ENCODE measurements at regions not wholly inside any gene's neighbourhood (a gene's known extent, or its start where the extent isn't known, plus 50 kb on each side); places are given as distances from the start of the nearest gene placed in this dataset.
"Not testable (repeated sequence)": the region's sequence is repeated elsewhere in the genome, so short reads cannot be mapped to it uniquely, and the experiment has no call there.

GRCh38 chr13:22871231-22871630 lies 309.5 kb upstream of the SGCG start:
- DNase-seq = no peak

GRCh38 chr13:22874839-22875238 lies 305.9 kb upstream of the SGCG start:
- no peak for DNase-seq

GRCh38 chr13:22877421-22877820 lies 303.4 kb upstream of the SGCG start:
- DNase-seq = no peak

GRCh38 chr13:22880741-22881720 lies 299.7 kb upstream of the SGCG start:
- no peak for DNase-seq

- not testable (repeated sequence) for DNase-seq
Observed at GRCh38 chr13:22881721-22882608, 298.8 kb upstream of the SGCG start.

- DNase-seq = no peak
Observed at GRCh38 chr13:22883262-22883840, 297.4 kb upstream of the SGCG start.

- no peak for DNase-seq
Observed at GRCh38 chr13:22883956-22884355, 296.8 kb upstream of the SGCG start.

- not testable (repeated sequence) for DNase-seq
Observed at GRCh38 chr13:22886061-22886460, 294.7 kb upstream of the SGCG start.

GRCh38 chr13:22889376-22889775 lies 291.4 kb upstream of the SGCG start:
- not testable (repeated sequence) for DNase-seq

GRCh38 chr13:22893204-22893603 lies 287.6 kb upstream of the SGCG start:
- no peak for DNase-seq

- no peak for DNase-seq
Observed at GRCh38 chr13:22893777-22894176, 287.0 kb upstream of the SGCG start.

- DNase-seq = no peak
Observed at GRCh38 chr13:22897571-22898314, 283.0 kb upstream of the SGCG start.

GRCh38 chr13:22900416-22900951 lies 280.3 kb upstream of the SGCG start:
- not testable (repeated sequence) for DNase-seq

- no peak for DNase-seq
Observed at GRCh38 chr13:22903301-22903700, 277.5 kb upstream of the SGCG start.

GRCh38 chr13:22903925-22904324 lies 276.9 kb upstream of the SGCG start:
- no peak for DNase-seq

GRCh38 chr13:22915442-22916082 lies 265.2 kb upstream of the SGCG start:
- DNase-seq = no peak

GRCh38 chr13:22916276-22916675 lies 264.5 kb upstream of the SGCG start:
- DNase-seq = not testable (repeated sequence)

- no peak for DNase-seq
Observed at GRCh38 chr13:22925881-22926747, 254.7 kb upstream of the SGCG start.

- DNase-seq = no peak
Observed at GRCh38 chr13:22926748-22927400, 253.9 kb upstream of the SGCG start.

GRCh38 chr13:22927845-22928244 lies 252.9 kb upstream of the SGCG start:
- DNase-seq = not testable (repeated sequence)
